Left forelimb (tissue), 1 donor: ENCODE measurements at regions not wholly inside any gene's neighbourhood (a gene's known extent, or its start where the extent isn't known, plus 50 kb on each side); places are given as distances from the start of the nearest gene placed in this dataset.

ENCODE experiments used
- DNase-seq: peaks from one replicate; pipeline ENCODE4 v3.0.0-alpha.2; 2018; ENCODE audit warnings: low spot score

DNA sequence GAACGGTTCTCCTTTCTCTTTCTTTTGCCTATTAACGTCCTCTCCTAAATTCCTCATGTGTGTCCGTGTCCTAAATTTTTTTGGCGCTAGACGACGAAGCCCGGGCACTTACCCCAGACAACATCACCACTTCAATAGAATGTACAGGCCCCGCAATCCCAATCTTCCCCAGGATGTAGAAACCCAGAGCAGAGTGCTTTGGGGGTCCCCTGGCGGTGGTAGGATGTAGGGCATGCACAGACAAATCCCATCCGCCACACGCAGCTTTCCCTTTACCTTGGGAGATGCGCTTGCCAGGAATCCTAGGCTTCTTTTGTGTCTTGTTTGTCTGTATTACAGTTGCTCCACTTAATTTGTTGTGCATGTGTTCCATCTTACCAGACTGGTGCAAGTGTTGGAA, 417.3 kb upstream of the ARID1B start:
- no peak for DNase-seq

DNA sequence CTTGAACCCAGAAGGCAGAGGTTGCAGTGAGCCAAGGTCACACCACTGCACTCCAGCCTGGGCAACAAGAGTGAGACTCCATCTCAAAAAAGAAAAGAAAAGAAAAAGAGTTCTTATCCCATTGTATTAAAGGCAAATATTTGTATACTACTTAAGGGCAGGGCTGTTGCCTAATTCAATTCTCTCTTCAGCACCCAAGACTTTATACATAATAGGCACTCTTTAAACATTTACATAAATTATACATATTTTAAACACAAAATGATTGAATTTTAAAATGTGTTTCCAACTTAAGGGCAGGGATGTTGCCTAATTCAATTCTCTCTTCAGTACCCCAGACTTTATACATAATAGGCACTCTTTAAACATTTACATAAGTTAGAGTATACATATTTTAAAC, 424.3 kb upstream of the ARID1B start:
- no peak for DNase-seq

DNA sequence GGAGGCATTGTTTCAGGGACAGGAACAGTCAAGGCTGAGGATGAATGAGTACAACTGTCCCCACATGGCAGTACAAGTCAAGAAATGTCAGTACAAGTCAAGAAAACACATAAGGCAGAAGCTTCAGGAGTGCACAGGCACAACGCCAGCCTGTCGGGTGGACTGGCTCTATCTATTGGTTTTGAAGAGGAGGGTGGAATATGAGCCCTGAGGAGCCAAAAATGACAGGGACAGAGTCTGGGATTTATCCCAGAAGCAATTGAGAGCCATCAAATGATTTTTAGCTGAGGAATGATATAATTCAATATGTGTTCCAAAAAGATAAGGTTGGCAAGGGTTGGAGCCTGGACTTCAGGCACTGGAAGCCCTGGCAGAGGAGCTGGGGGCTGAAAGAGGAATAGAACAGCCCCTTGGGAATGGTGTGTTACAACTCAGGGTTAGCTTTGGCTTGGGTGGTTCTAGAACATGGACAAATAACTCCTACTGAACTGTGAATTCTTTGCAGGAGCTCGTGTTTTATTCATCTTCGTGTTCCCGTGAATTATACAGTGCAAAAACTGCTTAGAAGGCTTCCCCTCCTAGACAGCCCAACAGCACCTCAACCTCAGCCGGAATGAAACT, 425.7 kb upstream of the ARID1B start:
- no peak for DNase-seq

DNA sequence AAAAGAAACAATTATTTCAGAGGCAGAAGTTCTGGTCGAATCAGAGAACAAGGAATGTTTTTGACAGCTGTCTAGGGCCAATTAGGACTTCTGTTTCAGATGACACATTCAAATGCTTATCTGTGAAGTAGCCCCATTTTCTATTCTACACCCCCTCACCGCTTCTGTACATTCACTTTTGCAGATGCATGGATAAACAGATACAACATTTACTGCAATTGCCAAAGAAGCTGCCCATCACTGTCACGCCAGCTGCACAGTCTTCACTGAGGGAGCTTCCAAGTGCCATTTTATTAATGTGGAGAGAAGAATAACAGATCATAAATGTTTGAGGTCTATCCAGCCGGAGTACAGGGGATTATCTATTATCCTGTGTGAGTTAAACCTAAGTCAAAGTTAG, 426.8 kb upstream of the ARID1B start:
- no peak for DNase-seq

DNA sequence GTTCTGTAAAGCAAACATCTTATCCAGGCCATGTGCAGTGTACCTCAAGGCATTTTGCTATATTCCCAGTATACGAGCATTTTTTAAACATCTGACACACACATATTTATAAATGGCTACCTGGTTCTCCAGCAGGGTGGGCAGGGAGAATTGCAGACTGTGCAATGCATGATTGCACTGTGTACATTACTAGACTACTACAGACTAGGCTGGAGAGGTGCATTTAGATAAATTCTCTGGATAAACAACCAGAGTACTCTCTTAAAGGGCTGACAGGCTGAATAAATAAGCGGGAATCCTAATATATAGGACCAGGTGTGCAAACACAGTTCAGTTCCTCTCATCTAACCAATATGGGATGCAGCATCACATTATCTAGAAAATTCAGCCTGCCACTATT, 428.3 kb upstream of the ARID1B start:
- no peak for DNase-seq

DNA sequence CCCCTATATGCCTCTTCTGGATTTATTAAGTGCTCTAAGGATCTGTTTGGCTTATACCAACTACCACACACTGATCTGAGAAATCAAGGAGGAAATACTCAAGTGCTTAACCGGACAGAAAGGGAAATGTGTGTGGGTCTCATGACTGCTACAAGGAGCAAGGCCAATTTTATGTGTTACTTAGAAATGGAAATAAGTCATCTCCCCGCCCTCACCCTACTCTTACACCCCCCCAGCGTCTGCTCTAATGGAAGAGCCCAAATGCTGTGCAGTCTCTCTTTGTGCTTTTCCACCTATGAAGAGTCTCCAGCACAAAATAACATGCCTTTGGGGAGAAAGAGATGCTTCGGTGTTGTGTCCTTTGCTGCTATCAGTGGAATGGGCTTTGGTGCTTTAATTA, 428.8 kb upstream of the ARID1B start:
- DNase-seq = no peak

DNA sequence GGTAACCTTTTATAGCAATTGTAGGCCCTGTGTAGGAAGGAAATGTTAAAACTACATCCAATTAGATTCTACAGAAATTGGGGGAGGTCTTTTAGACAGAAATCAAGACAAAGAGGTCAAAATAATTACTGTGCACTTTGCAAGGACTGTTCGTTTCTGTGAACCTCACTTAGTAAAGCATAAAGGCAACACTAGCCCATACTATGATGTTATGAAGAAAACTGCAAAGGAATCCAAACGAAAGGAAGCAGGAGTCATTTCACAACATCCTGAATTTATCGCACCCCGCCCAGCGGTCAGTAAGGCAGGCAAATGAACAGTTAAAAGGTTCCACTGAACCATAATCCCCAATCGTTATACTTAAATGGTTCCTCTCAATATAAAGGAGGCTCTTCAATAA, 429.5 kb upstream of the ARID1B start:
- no peak for DNase-seq

DNA sequence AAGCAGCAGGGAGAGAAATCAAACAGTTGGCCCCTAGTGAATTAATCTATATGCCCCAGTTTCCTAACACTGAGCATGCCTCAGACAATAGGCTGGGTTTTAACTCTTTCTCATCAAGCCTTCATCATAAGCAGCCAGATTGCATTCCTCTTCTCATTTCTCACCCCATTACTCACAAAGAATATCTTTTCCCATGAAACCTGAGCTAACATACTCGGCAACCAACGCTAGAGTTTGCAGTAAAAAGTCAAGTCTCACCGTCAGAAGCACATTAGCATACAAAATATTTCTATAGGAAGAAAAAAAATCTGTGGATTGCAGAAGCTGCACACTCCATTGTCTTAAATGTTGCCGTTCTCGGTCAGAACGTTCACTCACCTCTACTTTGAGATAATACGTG, 429.9 kb upstream of the ARID1B start:
- DNase-seq = no peak

DNA sequence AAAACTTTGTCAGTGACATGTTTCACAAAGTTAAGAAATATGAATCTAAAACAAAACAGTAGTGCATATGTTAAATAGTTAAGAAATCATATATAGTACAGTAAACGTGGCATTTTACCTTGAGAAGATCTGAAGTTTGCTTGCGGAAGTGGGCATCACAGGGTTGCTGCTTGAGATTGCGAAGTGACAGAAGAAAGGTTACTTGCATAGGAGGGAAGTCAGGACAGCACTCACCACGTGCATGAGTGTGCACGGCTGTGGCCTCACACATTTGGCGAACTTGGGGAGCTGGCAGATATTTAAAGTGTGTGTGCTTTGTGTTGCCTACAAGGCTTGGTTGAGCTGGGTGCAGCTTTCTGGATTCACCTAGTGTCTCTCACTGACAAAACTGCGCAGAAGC, 431.5 kb upstream of the ARID1B start:
- no peak for DNase-seq

DNA sequence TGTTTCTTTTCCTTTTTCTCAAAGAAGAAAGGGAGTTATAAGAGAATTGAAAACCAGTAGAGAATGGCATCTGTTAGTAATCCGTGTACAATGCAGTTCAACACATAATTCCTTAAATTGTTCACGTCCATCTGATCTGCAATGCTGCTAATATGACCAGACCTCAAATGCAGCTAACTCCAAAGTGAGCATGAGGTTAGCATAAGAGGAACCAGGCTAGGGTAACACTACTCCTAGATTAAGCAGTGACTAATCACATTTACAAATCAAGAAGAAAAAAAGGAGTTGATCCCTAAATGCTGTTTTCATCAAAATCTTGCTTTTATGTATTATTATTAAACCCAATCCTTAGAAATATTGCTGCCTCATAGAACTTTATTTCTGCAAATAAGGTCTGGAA, 432.7 kb upstream of the ARID1B start:
- DNase-seq = no peak

DNA sequence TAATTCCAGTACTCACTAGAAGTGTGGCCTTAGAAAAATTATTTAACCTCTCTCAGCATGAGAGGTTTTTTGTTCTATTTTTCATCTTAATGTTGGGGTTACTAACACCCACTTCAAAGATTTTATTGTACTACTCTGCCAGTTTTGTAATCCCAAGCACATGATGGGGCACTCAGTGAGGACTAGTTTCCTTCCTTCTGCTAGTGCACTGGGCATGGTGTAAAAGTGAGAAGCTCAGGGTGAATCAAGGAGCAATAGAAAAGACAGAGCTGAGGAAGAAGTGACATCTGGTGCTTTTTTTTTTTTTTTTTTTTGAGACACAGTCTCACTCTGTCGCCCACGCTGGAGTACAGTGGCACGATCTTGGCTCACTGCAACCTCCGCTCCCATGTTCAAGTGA, 439.4 kb upstream of the ARID1B start:
- no peak for DNase-seq

DNA sequence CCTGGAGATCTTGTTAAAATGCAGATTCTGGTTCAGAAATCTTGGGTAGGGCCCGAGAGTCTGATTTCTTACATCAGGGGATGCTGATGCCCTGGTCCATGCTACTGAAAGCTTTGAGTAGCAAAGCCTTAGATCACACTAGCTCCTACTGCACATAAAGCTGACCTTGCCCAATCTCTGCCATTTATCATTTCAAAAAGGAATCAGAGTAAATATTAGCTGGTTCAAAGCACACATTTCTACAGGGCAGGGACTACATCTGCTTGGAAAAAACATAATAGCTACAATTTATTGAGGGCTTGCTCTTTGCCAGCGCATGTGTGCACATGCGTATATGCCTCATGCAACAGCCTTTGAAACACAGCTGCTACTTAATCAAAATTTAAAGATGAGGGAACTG, 440.4 kb upstream of the ARID1B start:
- no peak for DNase-seq

DNA sequence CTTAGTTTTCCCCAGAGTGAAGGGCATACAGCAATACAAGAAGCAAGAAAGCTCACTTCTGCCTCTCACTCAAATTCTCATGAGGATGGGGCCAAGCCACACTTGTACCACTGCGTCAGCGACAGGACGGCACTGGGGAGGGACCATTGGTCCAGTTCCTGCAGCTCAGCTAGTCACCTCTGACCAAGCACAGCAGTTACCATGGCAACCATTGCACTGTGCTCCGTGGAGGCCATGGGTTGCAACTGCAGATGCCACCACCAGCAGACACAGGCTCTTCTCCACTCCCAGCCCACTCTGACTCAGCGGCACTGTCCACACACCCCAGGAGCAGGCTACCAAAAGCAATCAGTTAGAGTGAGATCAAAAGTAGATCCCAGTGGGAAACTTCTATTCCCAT, 441.1 kb upstream of the ARID1B start:
- DNase-seq = no peak

DNA sequence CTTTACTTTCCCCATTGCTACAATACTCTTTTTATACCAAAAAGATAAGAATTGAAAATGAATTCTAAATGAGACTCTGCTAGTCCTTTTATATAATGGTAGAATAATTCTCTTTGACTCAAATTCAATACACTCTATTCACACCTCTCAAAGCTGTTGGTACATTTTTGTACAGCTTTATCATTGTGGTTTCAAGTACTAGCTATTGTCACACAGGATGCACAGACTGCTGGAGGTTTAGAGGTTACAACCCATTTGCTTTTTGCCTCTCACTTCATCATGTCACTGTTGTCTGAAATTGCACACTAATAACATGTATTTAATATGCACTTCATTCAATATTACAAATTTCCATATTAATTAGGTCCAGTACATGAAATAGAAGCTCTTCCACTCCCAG, 442.2 kb upstream of the ARID1B start:
- DNase-seq = no peak

DNA sequence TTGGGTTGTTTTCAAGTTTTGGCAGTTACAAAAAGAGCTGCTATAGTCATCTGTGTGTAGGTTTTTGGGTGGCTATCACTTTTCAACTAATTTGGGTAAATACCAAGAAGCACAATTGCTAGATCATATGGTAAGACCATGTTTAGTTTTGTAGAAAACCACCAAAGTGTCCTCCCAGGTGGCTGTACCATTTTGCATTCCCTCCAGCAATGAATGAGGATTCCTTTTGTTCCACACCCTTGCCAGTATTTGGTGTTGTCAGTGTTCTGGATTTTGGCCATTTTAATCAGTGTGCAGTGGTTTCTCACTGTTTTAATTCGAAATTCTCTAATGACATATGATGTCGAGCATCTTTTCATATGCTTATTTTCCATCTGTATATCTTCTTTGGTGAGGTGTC, 457.5 kb upstream of the ARID1B start:
- no peak for DNase-seq

DNA sequence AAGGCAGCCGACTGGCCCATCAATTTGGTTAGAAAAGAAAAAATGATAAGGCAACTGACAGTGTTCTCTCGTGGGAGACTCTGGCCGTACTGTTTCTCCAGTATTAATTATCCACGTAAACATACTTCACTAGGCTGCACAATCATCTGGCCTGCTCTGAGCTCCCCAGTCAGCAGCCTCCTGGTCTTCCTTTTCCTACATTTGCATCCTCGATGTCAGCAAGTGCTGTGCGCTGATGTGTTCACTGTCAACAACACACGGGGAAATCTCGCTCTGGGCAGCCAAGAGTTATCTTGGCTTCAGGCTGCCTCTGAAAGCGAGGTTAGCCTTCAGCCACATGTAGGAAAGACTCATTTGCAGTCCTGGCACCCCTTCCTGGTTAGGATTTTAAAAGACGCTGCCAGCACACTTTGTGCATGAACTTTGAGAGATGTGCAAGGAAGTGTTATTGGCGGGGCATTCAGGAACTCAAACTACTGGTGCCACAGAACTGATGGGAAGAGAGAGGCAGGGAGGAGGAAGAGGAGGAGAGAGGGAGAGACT, 460.5 kb upstream of the ARID1B start:
- no peak for DNase-seq

DNA sequence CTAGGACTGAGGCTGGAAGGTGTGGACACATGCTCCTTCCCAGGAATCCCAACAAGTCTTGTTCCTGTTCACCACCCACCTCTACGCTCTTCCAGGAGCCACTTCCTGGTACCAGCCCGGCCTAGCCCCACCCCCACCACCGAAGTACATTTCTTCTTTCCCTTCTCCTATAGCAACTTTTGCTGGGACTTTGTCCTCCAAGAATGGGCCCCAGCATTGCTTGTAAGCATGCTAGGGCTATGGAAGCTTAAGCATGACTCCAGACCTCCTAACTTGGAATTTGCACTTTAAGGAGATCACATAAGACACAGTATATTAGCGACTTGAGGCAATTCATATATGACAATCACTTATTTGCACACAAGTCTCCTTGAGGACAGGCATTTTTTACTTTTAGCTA, 462.0 kb upstream of the ARID1B start:
- no peak for DNase-seq

DNA sequence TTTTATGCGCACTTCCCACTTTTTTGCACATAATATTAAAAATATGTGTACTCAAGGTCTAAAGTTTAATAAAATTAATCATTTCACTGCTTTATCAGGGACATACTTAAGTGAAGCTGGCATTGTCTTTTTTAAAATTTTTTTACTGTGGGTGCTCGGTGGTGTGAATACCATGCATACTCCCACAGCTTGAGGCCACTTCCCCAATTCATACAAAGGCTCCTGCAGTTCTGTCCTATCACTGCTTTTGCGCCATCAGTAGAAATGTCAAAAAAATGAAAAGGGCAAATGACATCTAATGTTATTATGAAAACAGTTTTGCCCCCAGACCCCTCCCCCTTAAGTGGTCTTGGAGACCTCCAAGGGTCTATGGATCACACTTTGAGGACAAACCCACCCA, 464.1 kb upstream of the ARID1B start:
- DNase-seq = no peak

DNA sequence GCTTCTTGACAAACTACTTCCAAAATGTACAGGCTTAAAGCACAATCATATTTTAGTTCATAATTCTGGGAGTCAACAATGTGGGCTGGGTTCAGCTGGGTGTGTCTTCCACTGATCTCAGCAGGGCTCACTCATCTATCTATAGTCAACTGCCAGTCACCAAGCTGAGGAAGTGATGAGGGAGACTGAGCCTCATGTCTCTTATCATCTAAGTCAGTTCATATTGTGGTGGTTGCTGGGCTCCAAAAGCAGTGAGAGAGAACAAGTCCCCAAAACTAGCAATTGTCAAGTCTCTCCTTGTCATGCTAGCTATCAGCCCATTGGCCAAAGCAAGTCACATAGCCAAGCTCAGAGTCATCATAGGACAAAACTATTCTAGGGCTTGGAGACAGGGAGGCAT, 465.9 kb upstream of the ARID1B start:
- no peak for DNase-seq

DNA sequence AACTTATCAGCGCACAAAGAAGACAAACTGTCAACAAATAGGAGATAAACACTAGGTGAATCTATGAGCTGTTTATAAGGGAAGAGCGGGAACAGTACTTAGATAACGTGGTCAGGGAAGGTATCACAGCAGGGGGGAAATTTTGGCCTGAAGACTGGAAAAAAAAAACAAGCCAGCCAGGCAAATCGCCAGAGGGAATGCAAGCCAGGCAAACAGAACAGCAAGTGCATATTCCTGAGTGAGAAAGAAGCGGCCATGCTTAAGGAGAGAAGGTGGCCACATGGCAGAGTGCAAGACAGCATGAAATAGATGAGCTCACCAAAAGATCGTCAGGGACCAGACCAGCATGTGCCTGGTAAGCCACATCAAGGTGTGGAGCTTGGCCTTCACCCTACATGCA, 466.5 kb upstream of the ARID1B start:
- no peak for DNase-seq

DNA sequence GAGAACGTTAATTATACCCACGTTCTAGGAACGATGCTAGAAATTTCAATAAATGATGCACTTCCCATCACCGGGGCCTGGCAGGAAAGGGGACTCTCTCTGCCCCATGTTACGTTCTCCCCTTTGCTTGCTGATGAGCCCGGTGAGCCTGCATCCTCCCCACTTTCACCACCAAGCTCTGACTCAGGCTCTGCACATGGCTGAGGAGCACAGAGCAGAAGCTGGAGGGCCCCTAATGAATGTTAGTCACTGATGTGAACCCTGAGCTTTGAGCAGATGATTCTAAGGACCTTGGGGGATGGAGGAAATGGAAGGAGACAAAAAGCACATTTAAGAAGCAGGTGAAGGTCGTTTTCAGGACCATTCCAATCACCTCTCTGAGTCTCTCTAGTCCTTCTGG, 468.2 kb upstream of the ARID1B start:
- no peak for DNase-seq

DNA sequence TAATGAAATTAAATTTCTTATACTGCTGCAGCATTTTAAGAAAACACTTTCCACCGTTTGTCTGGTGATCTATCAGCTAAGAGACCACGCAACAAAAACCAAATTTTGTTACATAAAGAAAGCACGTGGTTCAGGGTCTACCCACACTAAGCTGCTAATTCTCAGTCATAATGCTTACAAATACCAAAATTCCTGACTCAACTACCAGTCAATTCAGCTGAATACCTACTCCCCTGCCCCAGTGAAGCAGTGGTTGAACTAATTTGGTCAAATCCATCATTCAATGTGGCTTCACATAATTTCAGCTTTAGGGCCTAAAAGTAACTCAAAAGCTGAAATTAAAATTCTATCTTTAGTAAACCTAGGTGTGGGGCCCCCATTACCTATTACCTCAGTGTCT, 468.6 kb upstream of the ARID1B start:
- no peak for DNase-seq

DNA sequence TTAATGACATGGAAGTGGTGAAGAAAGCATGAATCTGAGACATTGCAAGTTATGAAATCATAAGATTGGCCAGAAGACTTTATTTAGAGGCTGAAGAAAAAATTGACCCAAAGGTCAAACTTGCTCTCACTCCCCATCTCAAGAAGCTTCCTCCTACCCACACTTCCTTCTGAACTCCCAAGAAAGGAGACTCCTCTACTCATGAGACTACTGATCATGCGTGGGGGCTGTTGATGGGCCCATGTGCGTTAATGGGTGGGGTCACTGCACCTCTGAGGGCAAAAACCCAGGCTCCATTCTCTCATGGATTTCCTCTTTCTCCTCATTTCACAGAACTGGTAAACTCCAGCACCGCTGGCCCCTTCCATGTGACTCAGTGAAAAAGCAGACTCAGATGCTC, 470.6 kb upstream of the ARID1B start:
- no peak for DNase-seq

DNA sequence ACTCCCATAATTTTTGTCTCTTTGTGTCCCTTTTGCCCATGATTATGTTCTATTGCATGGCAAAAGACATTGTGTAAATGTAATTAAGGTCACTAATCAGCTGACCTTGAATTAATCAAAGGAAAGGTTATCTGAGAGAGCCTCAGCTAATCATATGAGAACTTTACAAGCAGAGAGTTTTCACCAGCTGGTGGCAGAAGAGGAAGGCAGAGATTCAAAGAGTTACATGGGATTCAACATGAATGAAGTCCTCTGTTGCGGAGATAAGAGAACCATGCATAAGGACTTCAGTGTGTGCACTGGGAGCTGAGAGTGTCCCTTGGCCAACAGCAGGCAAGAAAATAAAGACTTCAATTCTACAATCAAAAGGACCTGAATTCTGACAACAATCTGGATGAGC, 494.1 kb upstream of the ARID1B start:
- DNase-seq = no peak

DNA sequence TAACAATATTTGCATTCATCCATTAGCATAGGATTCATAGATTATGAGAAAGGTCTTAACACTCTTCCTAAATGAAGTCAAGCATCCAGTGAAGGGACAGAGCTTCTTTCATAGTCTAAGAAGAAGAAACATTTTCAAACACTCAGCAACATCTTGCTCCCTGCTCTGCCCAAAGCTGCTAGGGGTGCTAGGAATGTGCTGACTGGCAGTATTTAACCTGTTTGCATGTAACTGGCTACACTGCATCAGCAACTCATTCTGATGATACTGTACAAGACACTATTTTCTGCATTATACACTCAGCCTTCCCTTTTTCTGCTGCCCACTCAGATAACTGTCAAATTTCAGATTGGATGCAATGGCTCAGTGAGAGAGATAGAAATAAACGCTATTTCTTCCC, 495.1 kb upstream of the ARID1B start:
- no peak for DNase-seq
